OCI-LY7 (cell line): ENCODE measurements at regions not wholly inside any gene's neighbourhood (a gene's known extent, or its start where the extent isn't known, plus 50 kb on each side); places are given as distances from the start of the nearest gene placed in this dataset.

ENCODE experiments used
- CTCF ChIP-seq: fragments of 200-600 bp; sonication (generic); conservative IDR thresholded peaks from 2 replicates; pipeline ENCODE4 v1.5.1; 2014; ENCODE audit warnings: mild to moderate bottlenecking, antibody characterized with exemption, low read length, moderate library complexity, mixed read lengths
- EZH2phosphoT487 ChIP-seq: fragments of 200-600 bp; sonication (generic); IDR thresholded peaks from 2 replicates; pipeline ENCODE4 v1.6.1; 2018; ENCODE audit warnings: low read depth, borderline replicate concordance, mild to moderate bottlenecking, mixed run types, antibody characterized with exemption, low read length, moderate library complexity, mixed read lengths

GRCh38 chr10:10745291-10745690, 272.4 kb upstream of the CELF2 start:
- no peak for TF ChIP-seq CTCF
- no peak for TF ChIP-seq EZH2phosphoT487
